ENCODE measurements at regions not wholly inside any gene's neighbourhood (a gene's known extent, or its start where the extent isn't known, plus 50 kb on each side); places are given as distances from the start of the nearest gene placed in this dataset.

- no peak overlapping the region for H3K4me3 Mint-ChIP-seq (ENCODE audit: unreplicated experiment)
- H3K36me3 Mint-ChIP-seq (ENCODE audit: low read depth, unreplicated experiment) = no peaks in the 10 kb centered on the region
- peaks cover 27% of the 10 kb centered on the region for H3K4me1 Mint-ChIP-seq (ENCODE audit: unreplicated experiment)
- H3K9me3 Mint-ChIP-seq (ENCODE audit: unreplicated experiment) = no peaks in the 10 kb centered on the region
- DNase-seq (ENCODE audit: low spot score) = no peak
- H3K27ac Mint-ChIP-seq (ENCODE audit: unreplicated experiment) = no peak overlapping the region
- H3K27me3 Mint-ChIP-seq (ENCODE audit: unreplicated experiment) = peaks cover 3% of the 10 kb centered on the region
- TF ChIP-seq CTCF (IDR thresholded peaks at IDR 0.05; ENCODE audit: unreplicated experiment) = no peak
Observed at GRCh38 chr13:74067818-74068217, 66.4 kb downstream of the KLF12 start.

GRCh38 chr13:74066937-74067336, 67.3 kb downstream of the KLF12 start:
- Mint-ChIP-seq H3K9me3 (ENCODE audit: unreplicated experiment) (no peaks in the 10 kb centered on the region), H3K36me3 (ENCODE audit: low read depth, unreplicated experiment) (no peaks in the 10 kb centered on the region), H3K4me1 (ENCODE audit: unreplicated experiment) (peaks cover 32% of the 10 kb centered on the region), H3K4me3 (ENCODE audit: unreplicated experiment) (no peak overlapping the region), H3K27ac (ENCODE audit: unreplicated experiment) (no peak overlapping the region), H3K27me3 (ENCODE audit: unreplicated experiment) (peaks cover 3% of the 10 kb centered on the region)
- DNase-seq (ENCODE audit: low spot score) = no peak
- no peak for TF ChIP-seq CTCF (IDR thresholded peaks at IDR 0.05; ENCODE audit: unreplicated experiment)

GRCh38 chr13:74064805-74065312, 69.3 kb downstream of the KLF12 start:
- peaks cover 22% of the 10 kb centered on the region for H3K4me1 Mint-ChIP-seq (ENCODE audit: unreplicated experiment)
- no peak overlapping the region for H3K4me3 Mint-ChIP-seq (ENCODE audit: unreplicated experiment)
- H3K27ac Mint-ChIP-seq (ENCODE audit: unreplicated experiment) = no peak overlapping the region
- no peak for TF ChIP-seq CTCF (IDR thresholded peaks at IDR 0.05; ENCODE audit: unreplicated experiment)
- peaks cover 2% of the 10 kb centered on the region for H3K27me3 Mint-ChIP-seq (ENCODE audit: unreplicated experiment)
- no peaks in the 10 kb centered on the region for H3K36me3 Mint-ChIP-seq (ENCODE audit: low read depth, unreplicated experiment)
- H3K9me3 Mint-ChIP-seq (ENCODE audit: unreplicated experiment) = no peaks in the 10 kb centered on the region
- no peak for DNase-seq (ENCODE audit: low spot score)

- peaks cover 2% of the 10 kb centered on the region for H3K27me3 Mint-ChIP-seq (ENCODE audit: unreplicated experiment)
- no peak overlapping the region for H3K27ac Mint-ChIP-seq (ENCODE audit: unreplicated experiment)
- no peak for DNase-seq (ENCODE audit: low spot score)
- no peak for TF ChIP-seq CTCF (IDR thresholded peaks at IDR 0.05; ENCODE audit: unreplicated experiment)
- H3K4me3 Mint-ChIP-seq (ENCODE audit: unreplicated experiment) = no peak overlapping the region
- H3K9me3 Mint-ChIP-seq (ENCODE audit: unreplicated experiment) = no peaks in the 10 kb centered on the region
- H3K36me3 Mint-ChIP-seq (ENCODE audit: low read depth, unreplicated experiment) = no peaks in the 10 kb centered on the region
- H3K4me1 Mint-ChIP-seq (ENCODE audit: unreplicated experiment) = peaks cover 17% of the 10 kb centered on the region
Observed at GRCh38 chr13:74063533-74064100, 70.6 kb downstream of the KLF12 start.

GRCh38 chr13:74062933-74063332, 71.3 kb downstream of the KLF12 start:
- DNase-seq (ENCODE audit: low spot score) = no peak
- Mint-ChIP-seq H3K27ac (ENCODE audit: unreplicated experiment) (no peak overlapping the region), H3K4me1 (ENCODE audit: unreplicated experiment) (peaks cover 17% of the 10 kb centered on the region)

More at GRCh38 chr13:74062933-74063332, 71.3 kb downstream of the KLF12 start:
- H3K27me3 Mint-ChIP-seq (ENCODE audit: unreplicated experiment) = peaks cover 2% of the 10 kb centered on the region
- no peaks in the 10 kb centered on the region for H3K9me3 Mint-ChIP-seq (ENCODE audit: unreplicated experiment)
- H3K36me3 Mint-ChIP-seq (ENCODE audit: low read depth, unreplicated experiment) = no peaks in the 10 kb centered on the region
- H3K4me3 Mint-ChIP-seq (ENCODE audit: unreplicated experiment) = no peak overlapping the region
- TF ChIP-seq CTCF (IDR thresholded peaks at IDR 0.05; ENCODE audit: unreplicated experiment) = no peak

Data from endothelial cell (in vitro differentiated cells).